Subcutaneous abdominal adipose tissue (tissue), 5 donors: ENCODE measurements at regions not wholly inside any gene's neighbourhood (a gene's known extent, or its start where the extent isn't known, plus 50 kb on each side); places are given as distances from the start of the nearest gene placed in this dataset.

Experiments
- H3K27ac ChIP-seq: one replicate; pipeline ENCODE4 v1.7.0; 2013; ENCODE audit warnings: low read depth, mild to moderate bottlenecking, inconsistent platforms, low read length, moderate library complexity
- H3K27me3 ChIP-seq, 5 donors: one replicate each; pipeline ENCODE4 v1.7.0; 2013; ENCODE audit warnings: low read length in 5 of 5, inconsistent platforms in 1 of 5; ENCODE audit not compliant: control insufficient read depth in 5 of 5, insufficient read depth in 4 of 5
- H3K36me3 ChIP-seq, 5 donors: one replicate each; pipeline ENCODE4 v1.7.0; 2013; ENCODE audit warnings: low read length in 5 of 5; ENCODE audit not compliant: control insufficient read depth in 5 of 5, insufficient read depth in 5 of 5
- H3K4me1 ChIP-seq, 5 donors: one replicate each; pipeline ENCODE4 v1.7.0; 2013; ENCODE audit warnings: low read length in 5 of 5, mild to moderate bottlenecking in 3 of 5, moderate library complexity in 1 of 5; ENCODE audit not compliant: control insufficient read depth in 5 of 5, insufficient read depth in 5 of 5
- H3K4me3 ChIP-seq, 5 donors: one replicate each; pipeline ENCODE4 v1.7.0; 2013; ENCODE audit warnings: low read length in 5 of 5, low read depth in 1 of 5
- H3K9ac ChIP-seq, 5 donors: one replicate each; pipeline ENCODE4 v1.7.0; 2013; ENCODE audit warnings: low read length in 5 of 5, mild to moderate bottlenecking in 4 of 5, moderate library complexity in 3 of 5
- H3K9me3 ChIP-seq, 5 donors: one replicate each; pipeline ENCODE4 v1.7.0; 2013; ENCODE audit warnings: low read length in 5 of 5; ENCODE audit not compliant: control insufficient read depth in 5 of 5
- donor health status: healthy.
- donor health status: healthy.
- donor health status: healthy.
- donor health status: healthy.
- donor health status: healthy.

- no peak overlapping the region for H3K4me3 ChIP-seq
- H3K4me1 ChIP-seq, result no peaks in the 10 kb centered on the region
- H3K9ac ChIP-seq, result no peak overlapping the region
- H3K36me3 ChIP-seq, result no peaks in the 10 kb centered on the region
- peaks cover 0 to 2% (median 0%) of the 10 kb centered on the region in 5 donors for H3K9me3 ChIP-seq
- no peaks in the 10 kb centered on the region for H3K27me3 ChIP-seq
- H3K27ac ChIP-seq, result no peak overlapping the region
Measured at GRCh38 chr4:149870008-149870407, 54.4 kb upstream of the IQCM start.

GRCh38 chr4:149881744-149882143, 66.1 kb upstream of the IQCM start:
- Histone ChIP-seq H3K4me3 (no peak overlapping the region), H3K9ac (no peak overlapping the region), H3K4me1 (peaks cover 0 to 24% (median 8%) of the 10 kb centered on the region in 5 donors), H3K27ac (no peak overlapping the region), H3K36me3 (no peaks in the 10 kb centered on the region), H3K27me3 (no peaks in the 10 kb centered on the region), H3K9me3 (no peaks in the 10 kb centered on the region)

GRCh38 chr4:149882251-149882650, 66.6 kb upstream of the IQCM start:
- peaks cover 0 to 24% (median 8%) of the 10 kb centered on the region in 5 donors for H3K4me1 ChIP-seq
- no peak overlapping the region for H3K27ac ChIP-seq
- H3K4me3 ChIP-seq, result no peak overlapping the region
- no peaks in the 10 kb centered on the region for H3K36me3 ChIP-seq
- H3K9me3 ChIP-seq, result no peaks in the 10 kb centered on the region
- H3K27me3 ChIP-seq, result no peaks in the 10 kb centered on the region
- H3K9ac ChIP-seq, result no peak overlapping the region

GRCh38 chr4:149884046-149884445, 68.4 kb upstream of the IQCM start:
- H3K9ac ChIP-seq, result no peak overlapping the region
- H3K4me1 ChIP-seq, result peaks cover 0 to 24% (median 8%) of the 10 kb centered on the region in 5 donors
- H3K9me3 ChIP-seq, result no peaks in the 10 kb centered on the region
- no peaks in the 10 kb centered on the region for H3K36me3 ChIP-seq
- H3K4me3 ChIP-seq, result no peak overlapping the region
- no peaks in the 10 kb centered on the region for H3K27me3 ChIP-seq
- H3K27ac ChIP-seq, result no peak overlapping the region

DNA sequence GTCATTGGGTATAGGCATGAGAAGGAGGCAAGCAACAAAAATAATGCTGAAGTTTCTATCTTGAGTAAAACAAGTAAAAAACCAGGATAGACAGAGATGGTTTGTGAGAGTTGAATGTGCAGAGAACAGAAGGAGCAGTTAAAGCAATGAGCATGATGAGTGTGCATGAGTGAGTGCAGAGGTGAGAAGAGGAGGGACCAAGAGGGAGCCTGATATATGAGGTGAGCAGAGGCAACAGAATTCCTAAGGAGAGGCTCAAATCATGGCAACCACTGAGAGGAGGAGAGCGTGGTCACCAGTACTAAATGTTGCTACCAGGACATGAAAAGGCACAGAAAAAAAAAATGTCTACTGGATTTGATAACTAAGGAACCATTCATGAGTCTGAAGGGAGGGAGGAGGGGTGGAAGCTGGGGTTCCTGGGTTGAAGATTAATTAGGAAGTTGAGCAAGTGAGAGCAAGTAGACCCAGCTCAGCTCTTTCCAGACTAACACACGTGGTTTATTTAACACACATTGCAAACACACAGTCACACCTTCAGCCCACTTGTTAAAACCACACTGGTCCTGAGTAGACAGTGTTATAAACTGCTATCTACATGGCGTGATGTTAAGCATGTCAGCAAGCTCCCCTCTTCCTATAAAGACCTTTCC, 69.0 kb upstream of the IQCM start:
- no peaks in the 10 kb centered on the region for H3K9me3 ChIP-seq
- no peak overlapping the region for H3K9ac ChIP-seq
- H3K36me3 ChIP-seq, result no peaks in the 10 kb centered on the region
- H3K27me3 ChIP-seq, result no peaks in the 10 kb centered on the region
- no peak overlapping the region for H3K4me3 ChIP-seq
- H3K27ac ChIP-seq, result no peak overlapping the region
- H3K4me1 ChIP-seq, result peaks cover 0 to 24% (median 8%) of the 10 kb centered on the region in 5 donors

DNA sequence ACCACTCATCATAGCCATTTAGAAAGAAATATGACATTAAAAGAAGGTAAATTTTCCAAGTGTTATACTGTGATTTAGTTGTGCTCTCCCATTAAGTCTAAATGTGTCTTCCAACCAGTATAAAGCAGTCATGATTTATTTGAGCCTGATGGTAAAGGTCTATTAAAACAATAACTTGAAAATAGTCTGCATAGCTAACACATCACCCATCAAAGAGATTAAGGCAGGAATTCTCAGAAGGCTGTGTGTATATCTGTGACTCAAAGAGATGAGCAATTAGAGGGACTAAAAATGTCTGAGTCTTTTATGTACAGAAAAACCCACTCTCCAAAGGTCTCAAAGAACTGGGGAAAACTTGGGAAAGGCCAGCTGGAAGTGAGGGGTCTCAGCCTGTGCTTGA, 70.3 kb upstream of the IQCM start:
- Histone ChIP-seq H3K36me3 (no peaks in the 10 kb centered on the region), H3K4me3 (no peak overlapping the region), H3K27ac (no peak overlapping the region), H3K4me1 (peaks cover 0 to 24% (median 8%) of the 10 kb centered on the region in 5 donors), H3K9ac (no peak overlapping the region), H3K27me3 (no peaks in the 10 kb centered on the region), H3K9me3 (no peaks in the 10 kb centered on the region)

DNA sequence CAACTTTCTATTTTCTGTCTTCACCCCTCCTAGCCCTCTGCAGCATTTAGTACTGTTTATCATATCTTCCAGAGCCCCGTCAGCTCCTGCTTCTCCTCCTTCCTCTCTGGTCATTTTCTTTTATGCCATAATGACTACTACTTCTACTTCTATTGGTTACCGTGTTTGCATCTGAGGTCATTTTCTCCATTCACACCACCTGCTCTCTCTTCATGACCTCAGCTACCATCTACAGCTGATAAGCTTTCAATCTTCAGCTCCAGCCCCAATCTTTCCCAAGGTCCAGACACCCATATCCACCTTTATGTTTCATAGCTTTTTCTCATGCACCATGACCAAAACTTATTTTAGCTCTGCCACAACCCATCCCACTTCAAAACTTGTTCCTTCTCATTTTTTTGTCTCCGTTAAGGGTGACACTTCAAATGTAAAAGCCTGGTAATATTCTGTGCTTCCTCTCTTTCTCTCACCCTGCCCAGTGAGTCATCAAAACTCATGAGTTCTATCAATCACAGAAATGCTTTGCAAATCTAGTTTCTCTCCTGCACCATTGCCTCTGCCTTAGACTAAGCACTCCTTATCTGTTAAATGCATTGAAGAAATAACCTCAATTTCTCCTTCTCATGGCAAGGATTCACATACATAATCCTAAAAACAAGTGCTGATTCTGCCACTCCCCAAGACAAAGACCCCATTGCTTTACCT, 71.3 kb upstream of the IQCM start:
- Histone ChIP-seq H3K27ac (no peak overlapping the region), H3K9me3 (no peaks in the 10 kb centered on the region), H3K27me3 (no peaks in the 10 kb centered on the region), H3K4me3 (no peak overlapping the region), H3K36me3 (no peaks in the 10 kb centered on the region), H3K9ac (no peak overlapping the region), H3K4me1 (peaks cover 0 to 22% (median 6%) of the 10 kb centered on the region in 5 donors)

GRCh38 chr4:149889991-149890390, 74.3 kb upstream of the IQCM start:
- H3K27ac ChIP-seq, result no peak overlapping the region
- H3K9ac ChIP-seq, result no peak overlapping the region
- H3K27me3 ChIP-seq, result no peaks in the 10 kb centered on the region
- no peaks in the 10 kb centered on the region for H3K36me3 ChIP-seq
- H3K4me3 ChIP-seq, result no peak overlapping the region
- H3K4me1 ChIP-seq, result no peaks in the 10 kb centered on the region
- no peaks in the 10 kb centered on the region for H3K9me3 ChIP-seq

GRCh38 chr4:149890531-149890930, 74.9 kb upstream of the IQCM start:
- Histone ChIP-seq H3K36me3 (no peaks in the 10 kb centered on the region), H3K9me3 (no peaks in the 10 kb centered on the region), H3K27me3 (no peaks in the 10 kb centered on the region), H3K27ac (peak overlapping the region; percentile 27), H3K9ac (no peak overlapping the region), H3K4me3 (no peak overlapping the region), H3K4me1 (no peaks in the 10 kb centered on the region)

DNA sequence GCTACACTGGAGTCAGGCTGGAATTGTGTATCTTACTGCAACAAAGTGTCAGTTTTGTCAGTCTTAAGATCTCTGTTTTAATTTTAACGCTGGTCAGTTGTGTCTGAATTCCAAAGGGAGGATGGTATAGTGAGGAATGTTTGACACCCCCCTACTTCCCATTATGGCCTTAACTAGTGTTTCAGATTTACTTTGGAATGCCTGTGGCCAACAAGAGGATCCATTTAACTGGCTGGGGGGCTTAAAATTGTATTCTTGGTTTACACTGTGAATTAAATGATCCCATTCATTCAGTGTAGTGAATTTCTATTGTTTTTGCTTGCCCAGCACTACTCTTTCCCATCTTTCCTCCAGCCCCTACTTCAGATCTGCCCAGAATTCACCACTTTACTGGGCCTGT, 75.8 kb upstream of the IQCM start:
- no peak overlapping the region for H3K9ac ChIP-seq
- H3K27me3 ChIP-seq, result no peaks in the 10 kb centered on the region
- H3K27ac ChIP-seq, result no peak overlapping the region
- no peaks in the 10 kb centered on the region for H3K36me3 ChIP-seq
- H3K4me1 ChIP-seq, result peaks cover 0 to 1% (median 0%) of the 10 kb centered on the region in 5 donors
- no peaks in the 10 kb centered on the region for H3K9me3 ChIP-seq
- H3K4me3 ChIP-seq, result no peak overlapping the region
